DOHH2 (cell line): ENCODE measurements at regions not wholly inside any gene's neighbourhood (a gene's known extent, or its start where the extent isn't known, plus 50 kb on each side); places are given as distances from the start of the nearest gene placed in this dataset.

Experiments
- CTCF ChIP-seq: fragments of 200-600 bp; sonication (generic); IDR thresholded peaks from one replicate; pipeline ENCODE4 v1.5.1; 2014; ENCODE audit warnings: antibody characterized with exemption, mild to moderate bottlenecking, low read depth, low read length; ENCODE audit not compliant: poor library complexity, severe bottlenecking
- EZH2phosphoT487 ChIP-seq: fragments of 200-600 bp; sonication (generic); IDR thresholded peaks from 2 replicates; pipeline ENCODE4 v1.6.1; 2017; ENCODE audit warnings: borderline replicate concordance, mild to moderate bottlenecking, antibody characterized with exemption, low read length, moderate library complexity, mixed read lengths

GRCh38 chr3:162213956-162214355, 717.3 kb downstream of the OTOL1 start:
- TF ChIP-seq CTCF (no peak), EZH2phosphoT487 (no peak)
